ENCODE measurements at regions not wholly inside any gene's neighbourhood (a gene's known extent, or its start where the extent isn't known, plus 50 kb on each side); places are given as distances from the start of the nearest gene placed in this dataset.

- TF ChIP-seq CTCF (IDR thresholded peaks at IDR 0.05; ENCODE audit: insufficient read depth, low read length, poor library complexity, severe bottlenecking), result no peak
- Histone ChIP-seq H3K36me3 (ENCODE audit: control insufficient read depth, insufficient read depth, low read length) (no peaks in the 10 kb centered on the region), H3K27me3 (ENCODE audit: control insufficient read depth, insufficient read depth, low read length) (no peaks in the 10 kb centered on the region), H3K4me3 (ENCODE audit: low read depth, low read length) (no peak overlapping the region)
- no peak for DNase-seq (ENCODE audit: low read depth)
These were observed 330.5 kb downstream of the NPR3 start for GRCh38 chr5:33041586-33041985.

- no peak overlapping the region for H3K4me3 ChIP-seq (ENCODE audit: low read depth, low read length)
- no peaks in the 10 kb centered on the region for H3K27me3 ChIP-seq (ENCODE audit: control insufficient read depth, insufficient read depth, low read length)
- no peak for DNase-seq (ENCODE audit: low read depth)
- no peaks in the 10 kb centered on the region for H3K36me3 ChIP-seq (ENCODE audit: control insufficient read depth, insufficient read depth, low read length)
- no peak for TF ChIP-seq CTCF (IDR thresholded peaks at IDR 0.05; ENCODE audit: insufficient read depth, low read length, poor library complexity, severe bottlenecking)
These were observed 332.3 kb downstream of the NPR3 start for GRCh38 chr5:33043343-33043997.

GRCh38 chr5:33046091-33046490 is 335.0 kb downstream of the NPR3 start:
- DNase-seq (ENCODE audit: low read depth), result no peak
- H3K27me3 ChIP-seq (ENCODE audit: control insufficient read depth, insufficient read depth, low read length), result no peaks in the 10 kb centered on the region
- no peaks in the 10 kb centered on the region for H3K36me3 ChIP-seq (ENCODE audit: control insufficient read depth, insufficient read depth, low read length)
- no peak overlapping the region for H3K4me3 ChIP-seq (ENCODE audit: low read depth, low read length)
- no peak for TF ChIP-seq CTCF (IDR thresholded peaks at IDR 0.05; ENCODE audit: insufficient read depth, low read length, poor library complexity, severe bottlenecking)

- no peak for TF ChIP-seq CTCF (IDR thresholded peaks at IDR 0.05; ENCODE audit: insufficient read depth, low read length, poor library complexity, severe bottlenecking)
- no peak overlapping the region for H3K4me3 ChIP-seq (ENCODE audit: low read depth, low read length)
- DNase-seq (ENCODE audit: low read depth), result no peak
- no peaks in the 10 kb centered on the region for H3K36me3 ChIP-seq (ENCODE audit: control insufficient read depth, insufficient read depth, low read length)
- no peaks in the 10 kb centered on the region for H3K27me3 ChIP-seq (ENCODE audit: control insufficient read depth, insufficient read depth, low read length)
These were observed 337.2 kb downstream of the NPR3 start for GRCh38 chr5:33048315-33048714.

- TF ChIP-seq CTCF (IDR thresholded peaks at IDR 0.05; ENCODE audit: insufficient read depth, low read length, poor library complexity, severe bottlenecking), result no peak
- H3K36me3 ChIP-seq (ENCODE audit: control insufficient read depth, insufficient read depth, low read length), result no peaks in the 10 kb centered on the region
- H3K4me3 ChIP-seq (ENCODE audit: low read depth, low read length), result no peak overlapping the region
- no peak for DNase-seq (ENCODE audit: low read depth)
- H3K27me3 ChIP-seq (ENCODE audit: control insufficient read depth, insufficient read depth, low read length), result no peaks in the 10 kb centered on the region
These were observed 338.2 kb downstream of the NPR3 start for GRCh38 chr5:33049298-33049697.

- no peak for TF ChIP-seq CTCF (IDR thresholded peaks at IDR 0.05; ENCODE audit: insufficient read depth, low read length, poor library complexity, severe bottlenecking)
- no peaks in the 10 kb centered on the region for H3K27me3 ChIP-seq (ENCODE audit: control insufficient read depth, insufficient read depth, low read length)
- DNase-seq (ENCODE audit: low read depth), result peak; percentile 83
- no peak overlapping the region for H3K4me3 ChIP-seq (ENCODE audit: low read depth, low read length)
- no peaks in the 10 kb centered on the region for H3K36me3 ChIP-seq (ENCODE audit: control insufficient read depth, insufficient read depth, low read length)
These were observed 338.7 kb downstream of the NPR3 start for GRCh38 chr5:33049842-33050241.

Data from kidney epithelial cell (primary cell).